HL-60 (cell line): ENCODE measurements at regions not wholly inside any gene's neighbourhood (a gene's known extent, or its start where the extent isn't known, plus 50 kb on each side); places are given as distances from the start of the nearest gene placed in this dataset.
"Not testable (repeated sequence)": the region's sequence is repeated elsewhere in the genome, so short reads cannot be mapped to it uniquely, and the experiment has no call there.

ENCODE experiments used
- DNase-seq, 2 experiments: peaks; one replicate each; pipeline ENCODE4 v3.0.0-alpha.2; 2010 to 2020; ENCODE audit warnings: low read depth in 1 of 2, low spot score in 1 of 2
- H3K27ac ChIP-seq: fragments of 250-450 bp; sonication (Bioruptor Pico); replicated peaks from 2 replicates; pipeline ENCODE4 v1.5.1; 2020; ENCODE audit warnings: mild to moderate bottlenecking, moderate library complexity
- H3K27me3 ChIP-seq: fragments of 250-450 bp; sonication (Bioruptor Pico); 2 replicates; pipeline ENCODE4 v1.5.1; 2021; ENCODE audit warnings: mild to moderate bottlenecking, moderate library complexity; ENCODE audit not compliant: insufficient read depth, poor library complexity, severe bottlenecking
- H3K4me3 ChIP-seq: replicated peaks from 2 replicates; pipeline ENCODE4 v1.5.1; 2011; ENCODE audit warnings: mild to moderate bottlenecking, control low read depth, low read length; ENCODE audit not compliant: insufficient read depth
- GABPA ChIP-seq: IDR thresholded peaks from 2 replicates; pipeline ENCODE4 v1.6.1; 2012; ENCODE audit warnings: low read depth
- POLR2AphosphoS5 ChIP-seq: IDR thresholded peaks from 2 replicates; pipeline ENCODE4 v1.6.1; 2012; ENCODE audit warnings: low read depth
- SPI1 ChIP-seq: IDR thresholded peaks from 2 replicates; pipeline ENCODE4 v1.6.1; 2012; ENCODE audit warnings: low read depth, mild to moderate bottlenecking, borderline replicate concordance
- TF ChIP-seq, protein P1 (sequence below): IDR thresholded peaks from 2 replicates; pipeline ENCODE4 v1.6.1; 2012; ENCODE audit warnings: low read depth; ENCODE audit not compliant: insufficient replicate concordance
- TF ChIP-seq, protein P2 (sequence below): IDR thresholded peaks from one replicate; pipeline ENCODE4 v1.5.1; 2011; ENCODE audit warnings: low read length, control low read depth, inconsistent platforms; ENCODE audit not compliant: insufficient read depth

GRCh38 chr2:21782866-21783265, 659.1 kb downstream of the TDRD15 start:
- TF ChIP-seq POLR2AphosphoS5 = no peak
- DNase-seq = no peak
- no peak overlapping the region for H3K27ac ChIP-seq
- no peak overlapping the region for H3K4me3 ChIP-seq
- H3K27me3 ChIP-seq = no peaks in the 10 kb centered on the region

- Histone ChIP-seq H3K27me3 (no peaks in the 10 kb centered on the region), H3K27ac (no peak overlapping the region), H3K4me3 (no peak overlapping the region)
- no peak for DNase-seq
- TF ChIP-seq, protein P1, sequence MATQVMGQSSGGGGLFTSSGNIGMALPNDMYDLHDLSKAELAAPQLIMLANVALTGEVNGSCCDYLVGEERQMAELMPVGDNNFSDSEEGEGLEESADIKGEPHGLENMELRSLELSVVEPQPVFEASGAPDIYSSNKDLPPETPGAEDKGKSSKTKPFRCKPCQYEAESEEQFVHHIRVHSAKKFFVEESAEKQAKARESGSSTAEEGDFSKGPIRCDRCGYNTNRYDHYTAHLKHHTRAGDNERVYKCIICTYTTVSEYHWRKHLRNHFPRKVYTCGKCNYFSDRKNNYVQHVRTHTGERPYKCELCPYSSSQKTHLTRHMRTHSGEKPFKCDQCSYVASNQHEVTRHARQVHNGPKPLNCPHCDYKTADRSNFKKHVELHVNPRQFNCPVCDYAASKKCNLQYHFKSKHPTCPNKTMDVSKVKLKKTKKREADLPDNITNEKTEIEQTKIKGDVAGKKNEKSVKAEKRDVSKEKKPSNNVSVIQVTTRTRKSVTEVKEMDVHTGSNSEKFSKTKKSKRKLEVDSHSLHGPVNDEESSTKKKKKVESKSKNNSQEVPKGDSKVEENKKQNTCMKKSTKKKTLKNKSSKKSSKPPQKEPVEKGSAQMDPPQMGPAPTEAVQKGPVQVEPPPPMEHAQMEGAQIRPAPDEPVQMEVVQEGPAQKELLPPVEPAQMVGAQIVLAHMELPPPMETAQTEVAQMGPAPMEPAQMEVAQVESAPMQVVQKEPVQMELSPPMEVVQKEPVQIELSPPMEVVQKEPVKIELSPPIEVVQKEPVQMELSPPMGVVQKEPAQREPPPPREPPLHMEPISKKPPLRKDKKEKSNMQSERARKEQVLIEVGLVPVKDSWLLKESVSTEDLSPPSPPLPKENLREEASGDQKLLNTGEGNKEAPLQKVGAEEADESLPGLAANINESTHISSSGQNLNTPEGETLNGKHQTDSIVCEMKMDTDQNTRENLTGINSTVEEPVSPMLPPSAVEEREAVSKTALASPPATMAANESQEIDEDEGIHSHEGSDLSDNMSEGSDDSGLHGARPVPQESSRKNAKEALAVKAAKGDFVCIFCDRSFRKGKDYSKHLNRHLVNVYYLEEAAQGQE = no peak
- TF ChIP-seq SPI1 (no peak), POLR2AphosphoS5 (no peak), GABPA (no peak)
- TF ChIP-seq, protein P2, sequence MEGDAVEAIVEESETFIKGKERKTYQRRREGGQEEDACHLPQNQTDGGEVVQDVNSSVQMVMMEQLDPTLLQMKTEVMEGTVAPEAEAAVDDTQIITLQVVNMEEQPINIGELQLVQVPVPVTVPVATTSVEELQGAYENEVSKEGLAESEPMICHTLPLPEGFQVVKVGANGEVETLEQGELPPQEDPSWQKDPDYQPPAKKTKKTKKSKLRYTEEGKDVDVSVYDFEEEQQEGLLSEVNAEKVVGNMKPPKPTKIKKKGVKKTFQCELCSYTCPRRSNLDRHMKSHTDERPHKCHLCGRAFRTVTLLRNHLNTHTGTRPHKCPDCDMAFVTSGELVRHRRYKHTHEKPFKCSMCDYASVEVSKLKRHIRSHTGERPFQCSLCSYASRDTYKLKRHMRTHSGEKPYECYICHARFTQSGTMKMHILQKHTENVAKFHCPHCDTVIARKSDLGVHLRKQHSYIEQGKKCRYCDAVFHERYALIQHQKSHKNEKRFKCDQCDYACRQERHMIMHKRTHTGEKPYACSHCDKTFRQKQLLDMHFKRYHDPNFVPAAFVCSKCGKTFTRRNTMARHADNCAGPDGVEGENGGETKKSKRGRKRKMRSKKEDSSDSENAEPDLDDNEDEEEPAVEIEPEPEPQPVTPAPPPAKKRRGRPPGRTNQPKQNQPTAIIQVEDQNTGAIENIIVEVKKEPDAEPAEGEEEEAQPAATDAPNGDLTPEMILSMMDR = no peak
Measured at GRCh38 chr2:21787941-21788340, 664.2 kb downstream of the TDRD15 start.

- DNase-seq, H3K4me3 ChIP-seq, H3K27ac ChIP-seq, H3K27me3 ChIP-seq: not testable (repeated sequence)
Measured at GRCh38 chr2:21790311-21790710, 666.5 kb downstream of the TDRD15 start.

DNA sequence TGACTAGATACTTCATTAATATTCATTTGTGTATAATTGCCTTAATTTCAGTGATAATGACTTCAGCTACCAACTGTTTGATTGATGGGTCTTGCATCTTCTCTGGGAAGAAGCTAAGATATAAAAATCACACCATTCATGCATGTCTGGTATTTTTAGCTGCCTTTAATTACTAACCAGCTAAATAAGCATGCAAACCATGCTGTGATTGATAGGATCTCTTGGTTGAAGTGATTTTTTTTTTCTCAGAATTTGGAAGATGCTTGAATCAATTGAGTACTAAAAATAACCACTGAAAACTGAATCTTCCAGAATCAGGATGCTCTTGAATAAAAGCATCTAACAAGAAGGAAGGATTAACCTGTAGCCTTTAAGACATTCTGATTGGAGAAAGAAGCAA, 668.8 kb downstream of the TDRD15 start:
- no peak overlapping the region for H3K4me3 ChIP-seq
- no peaks in the 10 kb centered on the region for H3K27me3 ChIP-seq
- DNase-seq = no peak
- TF ChIP-seq, protein P2 = no peak
- TF ChIP-seq SPI1 (no peak), POLR2AphosphoS5 (no peak), GABPA (no peak)
- TF ChIP-seq, protein P1 = no peak
- H3K27ac ChIP-seq = no peak overlapping the region

GRCh38 chr2:21793461-21793860, 669.7 kb downstream of the TDRD15 start:
- Histone ChIP-seq H3K27ac (no peak overlapping the region), H3K27me3 (no peaks in the 10 kb centered on the region), H3K4me3 (no peak overlapping the region)
- TF ChIP-seq POLR2AphosphoS5 (no peak), SPI1 (no peak), GABPA (no peak)
- TF ChIP-seq, protein P1 = no peak
- TF ChIP-seq, protein P2 = no peak
- no peak for DNase-seq
